ENCODE measurements at regions not wholly inside any gene's neighbourhood (a gene's known extent, or its start where the extent isn't known, plus 50 kb on each side); places are given as distances from the start of the nearest gene placed in this dataset.

GRCh38 chr1:17948594-17948993 is 159.0 kb upstream of the IGSF21 start:
- Histone ChIP-seq H3K27ac (no peak overlapping the region), H3K4me3 (ENCODE audit: low read depth, low read length) (no peak overlapping the region), H3K36me3 (replicated peaks) (no peaks in the 10 kb centered on the region), H3K27me3 (replicated peaks) (no peaks in the 10 kb centered on the region)
- no peak for DNase-seq
- TF ChIP-seq CTCF (IDR thresholded peaks at IDR 0.05; ENCODE audit: low read depth, low read length, missing control alignments), result no peak
- in situ Hi-C loops (cut with HindIII; ENCODE audit: low pct_ligation_motif_present, low sequenced_read_pairs), result no loop called here

GRCh38 chr1:17949511-17949910 is 158.1 kb upstream of the IGSF21 start:
- no peak for TF ChIP-seq CTCF (IDR thresholded peaks at IDR 0.05; ENCODE audit: low read depth, low read length, missing control alignments)
- in situ Hi-C loops (cut with HindIII; ENCODE audit: low pct_ligation_motif_present, low sequenced_read_pairs), result no loop called here
- no peak for DNase-seq
- Histone ChIP-seq H3K4me3 (ENCODE audit: low read depth, low read length) (no peak overlapping the region), H3K36me3 (replicated peaks) (no peaks in the 10 kb centered on the region), H3K27me3 (replicated peaks) (no peaks in the 10 kb centered on the region), H3K27ac (no peak overlapping the region)

- Histone ChIP-seq H3K36me3 (replicated peaks) (no peaks in the 10 kb centered on the region), H3K27me3 (replicated peaks) (no peaks in the 10 kb centered on the region), H3K4me3 (ENCODE audit: low read depth, low read length) (no peak overlapping the region), H3K27ac (no peak overlapping the region)
- DNase-seq, result no peak
- in situ Hi-C loops (cut with HindIII; ENCODE audit: low pct_ligation_motif_present, low sequenced_read_pairs), result no loop called here
- no peak for TF ChIP-seq CTCF (IDR thresholded peaks at IDR 0.05; ENCODE audit: low read depth, low read length, missing control alignments)
These were observed 156.9 kb upstream of the IGSF21 start for GRCh38 chr1:17950728-17951127.

GRCh38 chr1:17952506-17952905 is 155.1 kb upstream of the IGSF21 start:
- no peak overlapping the region for H3K4me3 ChIP-seq (ENCODE audit: low read depth, low read length)
- TF ChIP-seq CTCF (IDR thresholded peaks at IDR 0.05; ENCODE audit: low read depth, low read length, missing control alignments), result no peak
- no peak overlapping the region for H3K27ac ChIP-seq
- in situ Hi-C loops (cut with HindIII; ENCODE audit: low pct_ligation_motif_present, low sequenced_read_pairs), result no loop called here
- no peak for DNase-seq
- no peaks in the 10 kb centered on the region for H3K27me3 ChIP-seq (replicated peaks)
- H3K36me3 ChIP-seq (replicated peaks), result no peaks in the 10 kb centered on the region

- Histone ChIP-seq H3K4me3 (ENCODE audit: low read depth, low read length) (no peak overlapping the region), H3K27ac (no peak overlapping the region), H3K27me3 (replicated peaks) (no peaks in the 10 kb centered on the region), H3K36me3 (replicated peaks) (no peaks in the 10 kb centered on the region)
- no peak for TF ChIP-seq CTCF (IDR thresholded peaks at IDR 0.05; ENCODE audit: low read depth, low read length, missing control alignments)
- in situ Hi-C loops (cut with HindIII; ENCODE audit: low pct_ligation_motif_present, low sequenced_read_pairs), result no loop called here
- no peak for DNase-seq
These were observed 153.7 kb upstream of the IGSF21 start for GRCh38 chr1:17953921-17954320.

All from brain microvascular endothelial cell (primary cell).